ENCODE measurements at regions not wholly inside any gene's neighbourhood (a gene's known extent, or its start where the extent isn't known, plus 50 kb on each side); places are given as distances from the start of the nearest gene placed in this dataset.

GRCh38 chr5:170449232-170449631 lies 54.6 kb upstream of the KCNIP1 start:
- H3K79me2 ChIP-seq (ENCODE audit: insufficient read depth, low read length): no peaks in the 10 kb centered on the region
- Mint-ChIP-seq H3K4me1 (peaks cover 25% of the 10 kb centered on the region), H3K36me3 (no peaks in the 10 kb centered on the region), H3K4me3 (no peak overlapping the region), H3K27me3 (ENCODE audit: low read depth in 3 of 3) (no peaks in the 10 kb centered on the region), H3K27ac (no peak overlapping the region), H3K9me3 (peaks cover 0 to 10% (median 3%) of the 10 kb centered on the region in 7 donors)
- peaks cover 19 to 20% of the 10 kb centered on the region in 2 donors for H3K4me1 ChIP-seq (ENCODE audit: control insufficient read depth in 1 of 2, insufficient read depth in 2 of 2, low read length in 2 of 2)
- H3K9me3 ChIP-seq (replicated peaks in 1 of 2; ENCODE audit: control insufficient read depth in 1 of 2, insufficient read depth in 1 of 2, low read length in 2 of 2): no peaks in the 10 kb centered on the region
- DNase-seq: peak in 1 of 3 donors; percentile 0
- H3K9ac ChIP-seq (ENCODE audit: insufficient read depth, low read length, poor library complexity, severe bottlenecking): no peak overlapping the region
- H3K4me3 ChIP-seq (replicated peaks in 1 of 3; ENCODE audit: low read depth in 2 of 3, low read length in 3 of 3): no peak overlapping the region
- intact Hi-C loops (cut with micrococcal nuclease): no loop called here
- WGBS (ENCODE audit: insufficient coverage): 100% methylated on average over 2 of the region's 2 CpGs
- H3K27me3 ChIP-seq (ENCODE audit: control insufficient read depth in 2 of 2, insufficient read depth in 2 of 2, low read length in 2 of 2): no peaks in the 10 kb centered on the region
- no peak overlapping the region for H2AFZ ChIP-seq (ENCODE audit: insufficient read depth, low read depth, low read length, poor library complexity, severe bottlenecking)
- TF ChIP-seq, protein P1, sequence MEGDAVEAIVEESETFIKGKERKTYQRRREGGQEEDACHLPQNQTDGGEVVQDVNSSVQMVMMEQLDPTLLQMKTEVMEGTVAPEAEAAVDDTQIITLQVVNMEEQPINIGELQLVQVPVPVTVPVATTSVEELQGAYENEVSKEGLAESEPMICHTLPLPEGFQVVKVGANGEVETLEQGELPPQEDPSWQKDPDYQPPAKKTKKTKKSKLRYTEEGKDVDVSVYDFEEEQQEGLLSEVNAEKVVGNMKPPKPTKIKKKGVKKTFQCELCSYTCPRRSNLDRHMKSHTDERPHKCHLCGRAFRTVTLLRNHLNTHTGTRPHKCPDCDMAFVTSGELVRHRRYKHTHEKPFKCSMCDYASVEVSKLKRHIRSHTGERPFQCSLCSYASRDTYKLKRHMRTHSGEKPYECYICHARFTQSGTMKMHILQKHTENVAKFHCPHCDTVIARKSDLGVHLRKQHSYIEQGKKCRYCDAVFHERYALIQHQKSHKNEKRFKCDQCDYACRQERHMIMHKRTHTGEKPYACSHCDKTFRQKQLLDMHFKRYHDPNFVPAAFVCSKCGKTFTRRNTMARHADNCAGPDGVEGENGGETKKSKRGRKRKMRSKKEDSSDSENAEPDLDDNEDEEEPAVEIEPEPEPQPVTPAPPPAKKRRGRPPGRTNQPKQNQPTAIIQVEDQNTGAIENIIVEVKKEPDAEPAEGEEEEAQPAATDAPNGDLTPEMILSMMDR (IDR thresholded peaks at IDR 0.05): no peak
- no peak overlapping the region for H3K27ac ChIP-seq (ENCODE audit: low read depth in 1 of 2, low read length in 2 of 2)
- no peaks in the 10 kb centered on the region for H4K20me1 ChIP-seq (ENCODE audit: insufficient read depth, low read length)
- no peak overlapping the region for H3K4me2 ChIP-seq (replicated peaks; ENCODE audit: extremely low read depth, low read length, poor library complexity, severe bottlenecking)
- H3K36me3 ChIP-seq (replicated peaks in 1 of 2; ENCODE audit: control insufficient read depth in 1 of 2, insufficient read depth in 2 of 2, low read length in 2 of 2): no peaks in the 10 kb centered on the region

- H3K27ac Mint-ChIP-seq: no peak overlapping the region
- WGBS (ENCODE audit: insufficient coverage): 94% methylated on average over 3 of the region's 3 CpGs
- H3K9me3 ChIP-seq (replicated peaks in 1 of 2; ENCODE audit: control insufficient read depth in 1 of 2, insufficient read depth in 1 of 2, low read length in 2 of 2): no peaks in the 10 kb centered on the region
- peaks cover 16 to 20% of the 10 kb centered on the region in 2 donors for H3K4me1 ChIP-seq (ENCODE audit: control insufficient read depth in 1 of 2, insufficient read depth in 2 of 2, low read length in 2 of 2)
- H3K4me3 Mint-ChIP-seq: no peak overlapping the region
- H3K4me1 Mint-ChIP-seq: peaks cover 23% of the 10 kb centered on the region
- intact Hi-C loops (cut with micrococcal nuclease): no loop called here
- peaks cover 0 to under 1% (median 0%) of the 10 kb centered on the region in 3 donors for H3K27me3 Mint-ChIP-seq (ENCODE audit: low read depth in 3 of 3)
- no peak overlapping the region for H3K4me3 ChIP-seq (replicated peaks in 1 of 3; ENCODE audit: low read depth in 2 of 3, low read length in 3 of 3)
- no peaks in the 10 kb centered on the region for H3K36me3 Mint-ChIP-seq
- H3K27ac ChIP-seq (ENCODE audit: low read depth in 1 of 2, low read length in 2 of 2): no peak overlapping the region
- no peaks in the 10 kb centered on the region for H4K20me1 ChIP-seq (ENCODE audit: insufficient read depth, low read length)
- DNase-seq: peak in 1 of 3 donors; percentile 0
- peaks cover 0 to 10% (median 3%) of the 10 kb centered on the region in 7 donors for H3K9me3 Mint-ChIP-seq
- no peaks in the 10 kb centered on the region for H3K36me3 ChIP-seq (replicated peaks in 1 of 2; ENCODE audit: control insufficient read depth in 1 of 2, insufficient read depth in 2 of 2, low read length in 2 of 2)
- TF ChIP-seq, protein P1 (IDR thresholded peaks at IDR 0.05): no peak
- H3K9ac ChIP-seq (ENCODE audit: insufficient read depth, low read length, poor library complexity, severe bottlenecking): no peak overlapping the region
- H3K4me2 ChIP-seq (replicated peaks; ENCODE audit: extremely low read depth, low read length, poor library complexity, severe bottlenecking): no peak overlapping the region
- no peaks in the 10 kb centered on the region for H3K79me2 ChIP-seq (ENCODE audit: insufficient read depth, low read length)
- no peaks in the 10 kb centered on the region for H3K27me3 ChIP-seq (ENCODE audit: control insufficient read depth in 2 of 2, insufficient read depth in 2 of 2, low read length in 2 of 2)
- H2AFZ ChIP-seq (ENCODE audit: insufficient read depth, low read depth, low read length, poor library complexity, severe bottlenecking): no peak overlapping the region
Observed at GRCh38 chr5:170448221-170448620, 55.6 kb upstream of the KCNIP1 start.

Data from CD14-positive monocyte (primary cell).